ENCODE measurements at regions not wholly inside any gene's neighbourhood (a gene's known extent, or its start where the extent isn't known, plus 50 kb on each side); places are given as distances from the start of the nearest gene placed in this dataset.

GRCh38 chr10:31618541-31619291, 299.7 kb downstream of the ZEB1 start:
- Histone ChIP-seq H3K27me3 (no peaks in the 10 kb centered on the region), H3K4me1 (peaks cover 4% of the 10 kb centered on the region), H2AFZ (replicated peaks) (no peak overlapping the region), H3K9me3 (ENCODE audit: low read depth) (no peaks in the 10 kb centered on the region), H3K9ac (no peak overlapping the region), H3K4me3 (no peak overlapping the region), H3K79me2 (ENCODE audit: low read depth) (no peaks in the 10 kb centered on the region), H3K4me2 (no peak overlapping the region), H3K27ac (no peak overlapping the region), H4K20me1 (ENCODE audit: low read depth) (no peaks in the 10 kb centered on the region), H3F3A (ENCODE audit: low read depth) (no peaks in the 10 kb centered on the region), H3K36me3 (no peaks in the 10 kb centered on the region)
- peaks cover 13% of the 10 kb centered on the region for H3K9me3 Mint-ChIP-seq
- peaks cover 17% of the 10 kb centered on the region for H3K4me1 Mint-ChIP-seq
- peak overlapping the region; percentile 66 for H3K27ac Mint-ChIP-seq
- H3K4me3 Mint-ChIP-seq = no peak overlapping the region
- DNase-seq (ENCODE audit: low spot score) = no peak
- no peaks in the 10 kb centered on the region for H3K36me3 Mint-ChIP-seq
- peaks cover 7% of the 10 kb centered on the region for H3K27me3 Mint-ChIP-seq (ENCODE audit: insufficient read depth, low read depth)
- TF ChIP-seq EZH2 (IDR thresholded peaks at IDR 0.05) = no peak
- TF ChIP-seq CTCF (IDR thresholded peaks at IDR 0.05) = no peak
- TF ChIP-seq EZH2phosphoT487 (IDR thresholded peaks at IDR 0.05) = no peak

- no peak for DNase-seq (ENCODE audit: low spot score)
- Histone ChIP-seq H3K4me3 (no peak overlapping the region), H3K9ac (no peak overlapping the region), H3K27me3 (no peaks in the 10 kb centered on the region), H3K4me1 (peaks cover 4% of the 10 kb centered on the region), H3F3A (ENCODE audit: low read depth) (no peaks in the 10 kb centered on the region), H3K4me2 (no peak overlapping the region), H2AFZ (replicated peaks) (no peak overlapping the region), H4K20me1 (ENCODE audit: low read depth) (no peaks in the 10 kb centered on the region), H3K36me3 (no peaks in the 10 kb centered on the region), H3K9me3 (ENCODE audit: low read depth) (no peaks in the 10 kb centered on the region), H3K79me2 (ENCODE audit: low read depth) (no peaks in the 10 kb centered on the region), H3K27ac (no peak overlapping the region)
- Mint-ChIP-seq H3K27me3 (ENCODE audit: insufficient read depth, low read depth) (peaks cover 7% of the 10 kb centered on the region), H3K27ac (no peak overlapping the region), H3K36me3 (no peaks in the 10 kb centered on the region), H3K9me3 (peaks cover 13% of the 10 kb centered on the region), H3K4me3 (no peak overlapping the region), H3K4me1 (peaks cover 17% of the 10 kb centered on the region)
- TF ChIP-seq EZH2phosphoT487 (IDR thresholded peaks at IDR 0.05) (no peak), EZH2 (IDR thresholded peaks at IDR 0.05) (no peak), CTCF (IDR thresholded peaks at IDR 0.05) (no peak)
Observed at GRCh38 chr10:31617757-31618156, 298.7 kb downstream of the ZEB1 start.

- Mint-ChIP-seq H3K4me1 (peaks cover 17% of the 10 kb centered on the region), H3K36me3 (no peaks in the 10 kb centered on the region), H3K4me3 (no peak overlapping the region), H3K27ac (no peak overlapping the region), H3K27me3 (ENCODE audit: insufficient read depth, low read depth) (peaks cover 7% of the 10 kb centered on the region), H3K9me3 (peaks cover 13% of the 10 kb centered on the region)
- H3K79me2 ChIP-seq (ENCODE audit: low read depth) = no peaks in the 10 kb centered on the region
- H3K27ac ChIP-seq = no peak overlapping the region
- H3K4me1 ChIP-seq = peaks cover 4% of the 10 kb centered on the region
- TF ChIP-seq CTCF (IDR thresholded peaks at IDR 0.05) = no peak
- TF ChIP-seq EZH2 (IDR thresholded peaks at IDR 0.05) = no peak
- TF ChIP-seq EZH2phosphoT487 (IDR thresholded peaks at IDR 0.05) = no peak
- H3K27me3 ChIP-seq = no peaks in the 10 kb centered on the region
- no peak overlapping the region for H3K4me3 ChIP-seq
- no peaks in the 10 kb centered on the region for H3K36me3 ChIP-seq
- no peak overlapping the region for H2AFZ ChIP-seq (replicated peaks)
- no peaks in the 10 kb centered on the region for H4K20me1 ChIP-seq (ENCODE audit: low read depth)
- no peaks in the 10 kb centered on the region for H3F3A ChIP-seq (ENCODE audit: low read depth)
- DNase-seq (ENCODE audit: low spot score) = no peak
- H3K9ac ChIP-seq = no peak overlapping the region
- H3K9me3 ChIP-seq (ENCODE audit: low read depth) = no peaks in the 10 kb centered on the region
- no peak overlapping the region for H3K4me2 ChIP-seq
Observed at GRCh38 chr10:31617133-31617532, 298.1 kb downstream of the ZEB1 start.
